GM23248 (cell line): ENCODE measurements at regions not wholly inside any gene's neighbourhood (a gene's known extent, or its start where the extent isn't known, plus 50 kb on each side); places are given as distances from the start of the nearest gene placed in this dataset.

Experiments used
- EZH2 ChIP-seq: fragments of 200-600 bp; sonication (generic); IDR thresholded peaks from 2 replicates; pipeline ENCODE4 v1.6.1; 2018; ENCODE audit warnings: antibody characterized with exemption, mild to moderate bottlenecking; ENCODE audit not compliant: insufficient read depth, poor library complexity, severe bottlenecking
- EZH2phosphoT487 ChIP-seq: fragments of 200-600 bp; sonication (generic); IDR thresholded peaks from 2 replicates; pipeline ENCODE4 v1.6.1; 2018; ENCODE audit warnings: antibody characterized with exemption, moderate library complexity, mild to moderate bottlenecking, low read depth; ENCODE audit not compliant: insufficient read depth

GRCh38 chrX:46398874-46399273, 146.3 kb downstream of the ZNF674 start:
- TF ChIP-seq EZH2: no peak
- no peak for TF ChIP-seq EZH2phosphoT487
